GM21737 (cell line): ENCODE measurements at regions not wholly inside any gene's neighbourhood (a gene's known extent, or its start where the extent isn't known, plus 50 kb on each side); places are given as distances from the start of the nearest gene placed in this dataset.

Experiments used
- ATAC-seq: cut with Tn5 transposase; IDR thresholded peaks from one replicate; pipeline ENCODE4 v1.9.1; 2021; ENCODE audit warnings: mild to moderate bottlenecking, moderate library complexity; ENCODE audit not compliant: unreplicated experiment

DNA sequence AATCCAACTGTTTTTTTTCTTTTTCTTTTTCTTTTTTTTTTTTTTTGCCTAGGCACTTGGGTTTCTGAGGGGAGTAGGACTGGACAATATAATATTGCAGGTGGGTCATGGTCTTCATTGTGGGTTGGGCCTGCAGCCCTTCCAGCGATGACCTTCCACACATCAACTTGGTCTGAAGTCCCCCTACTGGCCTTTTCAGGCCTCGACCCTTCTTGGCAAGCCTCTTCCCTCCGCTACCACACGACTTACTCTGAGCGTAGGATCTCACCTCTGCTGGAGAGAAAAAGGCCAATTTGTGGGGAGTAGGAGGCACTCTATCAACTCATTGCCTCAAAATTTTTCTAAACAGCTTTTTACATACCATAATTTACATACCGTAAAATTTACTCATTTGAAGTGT, 51.1 kb upstream of the GRIK3 start:
- no peak for ATAC-seq

DNA sequence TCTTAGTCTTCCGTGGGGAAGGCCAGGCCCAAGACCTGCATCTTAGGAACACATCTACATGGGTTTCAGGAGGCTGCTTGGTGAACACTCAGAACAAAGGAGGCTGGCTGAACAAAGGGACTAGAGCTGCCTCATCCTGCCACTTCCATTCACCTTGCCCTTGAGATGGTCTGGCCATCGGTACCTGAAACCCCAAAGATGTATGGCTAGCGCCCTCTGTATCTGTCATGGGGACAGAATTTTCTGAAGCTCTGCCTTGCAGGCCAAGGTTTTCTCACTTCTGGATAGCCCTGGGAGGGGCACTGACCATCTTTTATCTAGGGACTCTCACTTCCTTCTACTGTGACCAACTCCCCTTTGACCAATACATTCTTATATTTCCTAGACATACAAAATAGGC, 55.4 kb upstream of the GRIK3 start:
- ATAC-seq = no peak

DNA sequence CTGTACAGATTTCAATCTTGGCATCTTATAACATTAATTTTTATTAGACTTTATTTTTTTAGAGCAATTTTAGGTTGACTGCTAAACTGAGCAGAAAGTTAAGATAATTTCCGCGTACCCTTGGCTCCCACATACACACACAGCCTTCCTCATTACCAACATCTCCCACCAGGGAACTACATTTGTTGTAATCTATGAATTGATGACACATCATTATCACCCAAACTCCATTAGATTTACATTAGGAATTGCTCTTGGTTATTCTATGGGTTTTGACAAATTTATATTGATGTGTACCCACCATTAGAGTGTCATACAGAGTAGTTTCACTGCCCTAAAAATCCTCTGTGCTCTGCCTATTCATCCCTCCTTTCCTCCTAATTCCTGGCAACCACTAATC, 56.4 kb upstream of the GRIK3 start:
- ATAC-seq = no peak

DNA sequence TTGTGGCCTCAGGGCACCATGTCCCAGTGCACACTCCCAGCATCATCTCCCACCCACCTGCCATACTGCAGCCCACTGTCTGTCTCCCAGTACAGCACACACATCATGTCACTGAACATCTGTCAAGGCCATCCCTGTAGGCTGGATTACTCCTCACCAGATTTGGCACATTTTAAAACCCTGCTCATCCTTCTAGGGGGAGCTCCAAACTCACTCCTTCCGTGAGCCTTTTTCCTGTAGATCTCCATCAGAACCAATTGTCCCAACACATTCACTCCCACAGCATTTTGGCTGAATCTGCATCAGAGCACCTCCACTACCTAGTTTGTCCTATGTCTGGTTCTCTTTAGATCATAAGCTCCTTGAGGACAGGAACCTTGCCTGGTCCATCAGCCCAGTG, 58.6 kb upstream of the GRIK3 start:
- no peak for ATAC-seq

DNA sequence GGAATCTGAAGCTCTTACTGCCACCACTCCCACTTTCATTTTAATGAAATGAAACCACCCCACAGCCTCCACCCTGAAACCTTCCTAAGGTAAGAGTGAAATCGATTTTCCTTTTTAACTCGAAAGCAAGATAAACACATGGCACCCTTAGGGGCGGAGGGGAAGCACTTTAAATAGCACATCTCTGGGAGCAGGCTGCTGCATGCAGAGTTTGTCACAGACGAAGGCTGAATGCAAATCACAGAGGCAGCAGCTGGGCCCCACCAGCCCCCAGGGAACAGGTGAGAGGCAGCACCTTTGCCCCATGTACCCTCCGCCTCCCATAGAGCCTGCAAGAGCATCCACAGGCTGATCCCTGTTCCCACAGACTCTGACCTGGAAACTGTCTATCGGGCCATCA, 60.0 kb upstream of the GRIK3 start:
- ATAC-seq = no peak

DNA sequence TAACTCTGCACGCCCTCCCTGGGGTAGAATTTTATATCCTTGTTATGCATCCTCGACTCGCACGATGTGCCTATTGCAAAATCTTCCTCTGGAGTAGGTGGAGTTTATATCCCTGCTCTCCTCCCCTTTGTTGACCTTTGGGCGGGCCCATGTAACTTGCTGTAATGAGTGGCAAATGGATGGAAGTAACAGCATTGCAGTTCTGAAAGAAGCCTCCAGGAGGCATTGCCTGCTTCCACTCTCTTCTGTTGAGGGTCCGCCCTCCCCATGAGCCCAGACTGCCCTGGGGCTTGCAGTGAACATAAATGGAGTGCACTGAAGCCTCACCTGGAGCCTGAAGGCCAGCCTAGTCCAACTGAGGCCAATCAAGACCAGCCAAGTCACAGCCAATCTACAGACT, 62.2 kb upstream of the GRIK3 start:
- ATAC-seq = no peak

DNA sequence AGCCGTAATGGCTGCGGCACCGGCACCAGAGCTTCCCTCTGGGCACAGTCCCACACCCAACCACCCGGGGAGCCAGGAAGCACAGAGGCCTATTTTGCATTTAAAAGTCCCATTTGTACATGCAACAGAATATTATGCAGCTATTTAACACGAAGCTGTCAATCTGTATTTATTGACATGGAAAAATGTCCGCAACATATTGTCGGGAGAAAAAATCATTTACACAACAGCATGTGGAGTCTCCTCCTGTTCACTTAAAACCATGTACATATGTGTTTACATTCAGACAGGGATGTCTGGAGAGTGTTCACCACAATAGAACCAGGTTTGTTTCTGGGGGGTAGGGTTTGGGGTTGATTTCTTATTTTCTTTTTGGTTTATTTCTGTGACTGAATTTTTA, 63.4 kb upstream of the GRIK3 start:
- ATAC-seq = no peak

DNA sequence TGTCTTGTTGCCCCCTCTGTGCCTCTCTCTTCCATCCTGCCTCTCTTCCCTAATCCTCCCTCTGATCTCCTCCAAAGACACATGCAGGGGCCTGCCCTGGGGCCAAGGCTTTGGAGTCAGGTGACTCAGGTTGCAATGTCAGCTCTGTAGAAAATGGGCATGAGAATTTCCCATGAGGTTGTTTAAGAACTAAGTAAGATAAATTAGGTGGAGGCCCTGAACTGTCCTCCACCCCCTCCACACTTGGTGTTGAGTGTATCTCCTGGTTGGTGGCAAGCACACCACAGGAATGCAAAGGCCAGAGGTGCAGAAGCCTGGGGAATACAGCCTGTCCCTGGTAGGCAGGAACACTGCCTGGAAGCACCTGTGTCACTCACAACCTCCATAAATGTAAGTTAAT, 63.9 kb upstream of the GRIK3 start:
- no peak for ATAC-seq

DNA sequence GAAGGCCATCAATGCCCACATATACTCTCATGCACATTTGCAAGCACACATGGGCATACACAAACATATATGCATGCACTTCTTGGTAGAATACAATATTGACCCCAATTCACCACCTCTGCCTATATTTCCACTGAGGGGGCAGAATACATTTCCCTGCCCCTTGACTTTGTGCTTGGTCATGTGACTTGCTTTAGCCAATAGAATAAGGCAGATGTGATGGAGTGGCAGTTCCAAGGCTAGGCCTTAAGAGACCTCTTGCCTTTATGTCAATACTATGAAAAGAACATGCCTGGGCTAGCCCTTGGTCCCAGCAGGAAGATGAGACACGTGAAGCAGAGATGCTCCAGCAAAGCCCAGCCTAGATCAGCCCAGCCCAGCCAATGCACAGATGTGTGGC, 66.0 kb upstream of the GRIK3 start:
- ATAC-seq = no peak

DNA sequence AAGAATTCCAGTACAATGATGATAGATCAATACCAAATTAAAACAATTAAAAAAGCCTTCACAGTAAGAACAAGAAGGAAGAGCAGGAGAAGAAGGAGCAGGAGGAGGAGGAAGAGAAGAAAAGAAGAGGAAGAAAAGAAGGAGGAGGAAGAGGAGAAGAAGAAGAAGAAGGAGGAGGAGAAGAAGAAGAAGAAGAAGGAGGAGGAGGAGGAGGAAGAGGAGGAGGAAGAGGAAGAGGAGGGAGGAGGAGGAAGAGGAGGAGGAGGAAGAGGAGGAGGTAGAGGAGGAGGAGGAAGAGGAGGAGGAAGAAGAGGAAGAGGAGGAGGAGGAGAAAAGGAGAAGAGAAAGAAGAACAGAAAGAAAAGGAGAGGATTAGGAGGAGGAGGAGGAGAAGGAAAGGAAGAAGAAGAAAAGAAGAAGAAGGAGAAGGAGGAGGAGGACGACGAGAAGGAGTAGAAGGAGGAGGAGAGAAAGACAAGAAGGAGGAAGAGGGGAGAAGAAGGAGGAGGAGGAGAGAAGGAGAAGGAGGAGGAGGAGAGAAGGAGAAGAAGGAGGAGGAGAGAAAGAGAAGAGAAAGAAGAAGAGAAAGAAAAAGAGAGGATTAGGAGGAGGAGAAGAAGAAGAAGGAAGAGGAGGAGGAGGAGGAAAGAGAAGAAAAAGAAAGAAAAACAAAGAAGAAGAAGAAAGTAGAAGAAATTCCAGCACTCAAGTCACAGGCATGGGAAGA, 68.5 kb upstream of the GRIK3 start:
- ATAC-seq = no peak

DNA sequence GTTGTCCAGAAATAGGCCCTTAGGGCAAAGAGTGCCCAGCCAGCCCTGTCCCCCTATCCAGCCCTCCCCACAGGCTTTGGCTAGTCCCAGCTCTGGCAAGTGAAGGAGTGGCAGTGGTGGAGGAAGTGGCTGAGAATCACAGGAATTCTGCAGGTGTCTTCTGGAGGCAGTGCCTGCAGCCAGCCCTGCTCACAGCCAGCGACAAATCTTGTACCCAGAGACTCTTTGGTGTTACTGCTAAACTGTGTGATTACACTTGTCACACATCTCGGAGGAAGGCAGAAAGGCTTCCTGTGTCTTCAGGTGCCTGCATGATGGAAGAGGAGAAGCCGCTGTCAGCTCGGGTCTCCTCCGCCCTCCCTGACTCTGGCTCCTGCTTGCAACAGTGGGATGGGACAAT, 71.6 kb upstream of the GRIK3 start:
- no peak for ATAC-seq

DNA sequence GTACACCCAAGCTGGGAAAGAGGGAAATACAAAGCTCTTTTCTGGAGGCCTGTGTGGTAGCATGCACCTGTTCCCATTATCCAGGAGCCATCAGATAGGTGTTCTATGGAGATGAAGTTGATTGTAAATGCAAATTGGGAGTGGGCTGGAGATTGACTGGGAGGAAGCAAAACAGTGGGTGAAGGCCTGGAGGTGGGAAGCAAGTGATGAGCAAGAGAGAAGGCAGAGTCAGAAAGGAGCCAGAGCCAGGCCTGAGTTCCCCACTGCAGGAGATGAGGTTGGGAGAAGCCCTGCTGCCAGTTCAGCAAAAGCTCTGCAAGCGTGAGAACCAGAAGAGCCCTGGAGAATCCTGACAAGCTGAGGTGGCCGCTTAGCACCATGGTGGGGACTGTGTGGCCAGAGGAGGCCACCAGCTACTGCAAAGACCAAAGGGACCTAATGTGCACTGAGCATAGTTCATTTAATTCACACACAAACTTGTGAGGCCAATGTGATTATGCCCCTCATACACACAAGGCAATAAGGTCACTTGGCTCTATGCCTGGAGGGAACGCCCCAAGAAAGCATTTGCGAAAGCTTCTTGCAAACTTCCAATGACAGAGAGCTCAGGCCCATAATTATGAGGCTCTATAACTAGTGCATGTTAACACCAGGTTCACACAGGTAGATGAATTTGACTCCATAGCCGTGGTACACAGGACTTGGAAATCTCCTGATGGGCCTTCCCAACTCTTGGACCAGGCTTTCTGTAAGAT, 73.0 kb upstream of the GRIK3 start:
- no peak for ATAC-seq

DNA sequence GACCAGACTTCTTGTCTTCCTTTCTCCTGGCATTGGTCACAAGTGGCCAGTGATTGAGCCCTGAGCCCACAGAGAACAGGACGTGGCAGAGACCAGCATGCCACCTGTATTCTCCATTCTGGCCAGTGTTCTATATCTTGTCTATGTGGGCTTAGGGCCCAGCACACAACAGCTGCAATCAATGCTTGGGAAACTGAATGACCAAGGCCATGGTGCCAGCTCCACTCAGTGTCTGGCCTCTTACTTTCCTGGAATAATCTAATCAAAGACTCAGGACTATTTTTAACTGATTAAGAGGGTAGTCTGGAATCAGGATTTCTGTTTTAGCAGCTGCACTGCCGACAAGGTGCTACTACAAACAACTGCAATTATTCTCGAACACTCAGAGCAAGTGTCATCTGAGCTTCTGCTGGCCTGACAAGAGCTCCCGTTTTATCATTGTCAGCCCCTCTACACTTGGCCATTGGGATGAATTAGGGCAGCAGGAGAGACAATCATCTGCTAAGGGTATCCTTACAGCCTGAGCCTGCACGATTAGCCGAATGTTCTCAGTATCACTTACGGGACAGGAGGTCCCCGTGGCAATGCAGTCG, 74.4 kb upstream of the GRIK3 start:
- ATAC-seq = no peak

DNA sequence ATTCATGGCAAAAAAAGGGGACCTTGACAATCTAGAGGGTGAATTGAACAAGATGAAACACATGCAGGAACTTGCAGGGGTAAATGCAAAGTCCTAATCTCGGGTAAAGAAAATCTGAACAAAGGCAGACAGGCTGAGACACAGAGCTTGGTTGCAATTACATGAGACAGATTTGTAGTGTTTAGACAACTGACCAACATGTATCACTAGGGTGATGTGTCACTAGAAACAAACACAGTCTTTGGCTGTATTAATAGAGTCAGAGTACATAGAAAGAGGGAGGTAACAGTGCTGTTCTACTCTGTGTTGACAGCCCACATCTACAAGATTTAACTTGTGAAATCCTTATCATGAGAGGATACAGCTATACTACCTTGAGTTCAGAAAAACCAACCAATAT, 78.1 kb upstream of the GRIK3 start:
- ATAC-seq = no peak

DNA sequence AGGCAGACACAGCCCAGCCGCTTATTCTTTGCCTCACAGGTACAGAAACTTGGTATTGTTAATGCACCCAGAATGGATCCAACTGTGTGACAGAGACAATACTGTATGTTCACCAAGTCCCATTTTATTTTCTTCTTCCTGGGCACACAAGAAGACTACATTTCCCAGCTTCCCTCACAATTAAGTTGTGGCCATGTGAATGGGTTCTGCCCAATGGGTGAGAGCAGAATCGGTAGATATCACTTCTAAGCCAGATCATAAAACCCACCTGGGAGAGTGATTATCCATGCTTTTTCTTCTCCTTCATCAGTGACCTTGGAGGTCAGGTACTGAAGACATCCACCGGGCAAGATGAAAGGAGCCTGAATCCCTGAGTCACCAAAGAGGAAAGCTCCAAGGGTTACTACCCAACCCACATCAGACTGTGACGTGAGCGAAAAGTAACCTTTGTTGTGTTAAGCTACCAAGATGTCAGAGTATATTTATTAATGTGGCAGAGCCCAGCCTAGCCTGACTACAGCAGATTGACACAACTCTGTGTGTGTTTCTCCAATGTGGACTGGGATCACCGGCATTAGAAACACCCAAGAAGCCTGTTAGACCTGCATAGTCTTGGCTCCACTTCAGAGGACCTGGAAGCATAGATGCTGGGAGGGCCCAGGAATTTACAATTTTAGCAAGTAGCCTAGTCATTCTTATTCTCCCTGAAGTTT, 79.1 kb upstream of the GRIK3 start:
- no peak for ATAC-seq

DNA sequence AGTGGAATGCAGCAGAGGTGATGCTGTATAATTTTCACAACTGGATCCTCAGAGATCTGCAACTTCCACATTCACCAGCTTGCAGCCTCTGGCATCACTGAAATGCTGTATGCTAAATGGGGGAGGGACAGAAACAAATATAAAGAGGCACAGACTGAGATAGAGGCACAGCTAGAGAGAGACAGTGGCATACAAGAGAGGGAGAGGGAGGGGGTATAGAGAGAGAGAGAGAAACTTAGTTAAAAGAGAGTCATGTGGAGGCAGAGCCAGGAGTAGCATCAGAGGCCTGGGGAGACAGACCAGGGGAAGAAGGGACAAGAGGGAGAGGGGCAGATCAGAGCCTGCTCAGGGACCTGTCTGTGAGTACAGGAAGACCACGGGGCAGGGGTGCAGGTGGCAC, 84.5 kb upstream of the GRIK3 start:
- ATAC-seq = no peak

DNA sequence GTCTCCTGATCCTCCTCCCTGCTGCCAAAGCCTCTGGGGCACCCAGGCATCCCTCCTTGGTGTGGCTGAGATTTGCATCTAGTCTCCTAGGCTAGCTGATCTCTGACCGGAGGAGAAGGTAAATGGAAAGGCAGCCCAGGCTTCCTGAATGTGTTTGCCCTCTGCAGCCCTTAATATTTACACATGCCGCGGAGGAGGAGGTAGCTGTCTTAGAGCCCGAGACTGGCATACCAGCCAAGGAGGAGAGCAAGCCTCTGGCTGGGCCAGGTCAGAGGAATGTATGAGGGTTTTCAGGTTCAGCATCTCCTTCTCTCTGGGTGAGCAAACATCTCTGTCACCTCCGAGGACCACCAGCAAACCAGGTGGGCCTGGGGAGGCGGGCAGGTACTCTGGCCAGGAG, 86.0 kb upstream of the GRIK3 start:
- ATAC-seq = no peak

DNA sequence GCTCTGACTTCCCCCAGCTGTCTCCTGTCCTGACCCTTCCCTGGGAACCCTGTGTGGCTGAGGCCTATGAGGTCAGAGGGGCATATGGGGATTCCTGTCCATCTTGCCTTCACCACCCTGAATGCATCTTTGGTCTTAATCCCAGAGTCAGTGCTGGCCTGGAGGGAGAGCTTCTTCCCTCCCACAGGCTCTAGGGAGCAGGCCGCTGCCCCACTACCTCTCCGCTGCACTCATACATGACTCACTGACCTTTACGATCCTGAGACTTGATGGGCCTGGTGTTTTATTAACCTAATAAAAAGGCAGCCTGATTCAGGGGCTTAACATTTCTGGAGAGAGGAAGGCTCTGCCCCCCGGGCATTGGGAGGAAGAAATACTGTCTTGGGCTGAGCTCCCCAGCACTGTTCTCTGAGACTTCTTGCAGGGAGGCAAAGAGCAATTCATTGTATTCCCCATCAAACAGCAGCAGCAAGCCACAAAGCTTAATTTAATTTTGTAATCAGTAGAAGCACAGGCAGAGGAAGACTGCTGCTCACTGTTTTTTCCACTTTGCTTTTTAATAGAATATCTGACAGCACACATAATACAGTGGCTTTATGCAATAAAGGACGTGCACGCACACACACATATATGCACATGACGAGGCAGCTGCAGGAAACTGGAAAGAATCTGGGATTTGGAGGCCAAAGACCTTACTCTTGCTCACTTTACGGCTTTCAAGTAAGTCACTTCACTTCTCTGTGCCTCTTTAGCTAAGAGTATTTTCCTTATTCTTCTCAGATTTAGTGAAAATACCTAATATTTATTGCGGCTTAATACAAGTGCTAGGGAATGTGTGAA, 89.2 kb upstream of the GRIK3 start:
- no peak for ATAC-seq

DNA sequence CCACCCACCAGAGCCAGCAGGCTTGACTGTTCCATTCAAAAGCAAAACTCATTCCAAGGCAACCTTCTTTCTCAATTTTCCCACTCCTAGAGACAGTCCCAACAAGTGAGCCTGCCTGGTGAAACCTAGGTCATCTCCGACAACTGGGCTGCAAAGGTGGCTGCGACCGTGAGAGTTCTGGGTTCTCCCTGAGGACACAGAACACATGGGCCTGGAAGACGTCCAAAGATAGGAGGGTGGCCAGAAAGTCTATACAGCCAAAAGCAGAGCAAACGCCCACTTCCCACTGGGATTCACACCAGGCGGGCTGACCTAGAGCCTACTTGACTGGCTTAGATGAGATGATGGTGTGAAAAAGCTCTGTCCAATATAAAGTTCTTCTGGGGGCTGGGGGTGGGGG, 90.2 kb upstream of the GRIK3 start:
- ATAC-seq = no peak

DNA sequence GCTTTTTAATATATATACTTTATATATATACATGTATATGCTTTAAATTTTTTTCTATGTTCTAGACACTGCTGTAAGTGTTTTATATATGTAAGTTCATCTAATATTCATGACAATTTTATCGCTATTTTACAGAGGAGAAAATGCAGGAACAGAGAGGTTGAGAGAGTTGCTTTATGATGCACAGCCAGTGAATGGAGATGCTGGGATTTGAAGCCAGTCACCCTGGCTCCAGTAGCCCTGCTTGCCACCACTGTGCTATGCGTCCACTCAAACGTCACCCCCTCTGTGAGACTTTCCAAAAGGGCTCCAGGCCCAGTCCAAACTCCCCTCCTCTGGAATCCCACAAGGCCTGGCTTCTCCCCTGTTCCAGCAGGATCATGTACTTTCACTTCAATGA, 91.0 kb upstream of the GRIK3 start:
- no peak for ATAC-seq

DNA sequence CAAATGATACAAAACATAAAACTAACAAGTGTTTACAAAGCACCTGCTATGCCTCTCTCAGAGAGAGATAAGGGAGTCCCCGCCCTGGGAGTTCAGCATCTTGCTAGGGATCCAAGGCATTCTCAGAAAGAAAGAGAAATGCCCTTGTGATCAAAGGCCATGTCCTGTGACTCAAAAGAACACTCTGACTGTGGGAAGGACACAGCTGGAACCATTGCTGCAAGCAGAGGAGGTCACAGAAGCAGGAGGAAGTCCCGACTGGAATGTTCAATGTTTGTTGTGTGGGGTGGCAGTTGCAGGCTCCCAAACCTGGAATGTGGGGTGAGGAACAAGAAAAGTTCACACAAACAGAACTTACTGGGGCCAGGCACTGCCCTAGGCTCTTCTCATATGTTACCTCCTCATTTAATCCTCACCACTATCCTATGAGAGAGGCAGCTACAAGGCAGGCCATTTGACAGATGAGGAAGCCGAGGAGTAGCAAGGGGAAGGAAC, 93.0 kb upstream of the GRIK3 start:
- ATAC-seq = no peak
